Erythroblast (primary cell): ENCODE measurements at regions not wholly inside any gene's neighbourhood (a gene's known extent, or its start where the extent isn't known, plus 50 kb on each side); places are given as distances from the start of the nearest gene placed in this dataset.
"Not testable (repeated sequence)": the region's sequence is repeated elsewhere in the genome, so short reads cannot be mapped to it uniquely, and the experiment has no call there.

Source experiments
- GATA1 ChIP-seq: IDR thresholded peaks from 2 replicates; pipeline ENCODE4 v1.6.1; 2011; ENCODE audit warnings: low read depth, mild to moderate bottlenecking, control low read depth, low read length, moderate library complexity
- POLR2A ChIP-seq: IDR thresholded peaks from 2 replicates; pipeline ENCODE4 v1.6.1; 2011; ENCODE audit warnings: mild to moderate bottlenecking, low read length

- not testable (repeated sequence) for TF ChIP-seq GATA1, POLR2A
Measured at GRCh38 chr2:111489460-111489859, 368.7 kb downstream of the BCL2L11 start.
